Stimulated activated CD4-positive, alpha-beta T cell treated with anti-CD3 and anti-CD28 coated beads, Interleukin-4, amount 100 ng/mL, for 24 hours (primary cell): ENCODE measurements at regions not wholly inside any gene's neighbourhood (a gene's known extent, or its start where the extent isn't known, plus 50 kb on each side); places are given as distances from the start of the nearest gene placed in this dataset.

Source experiments
- DNase-seq: peaks from one replicate; pipeline ENCODE4 v3.0.0-alpha.2; 2020

GRCh38 chr12:13745111-13745860 lies 236.1 kb downstream of the GRIN2B start:
- DNase-seq = no peak

- DNase-seq = no peak
Observed at GRCh38 chr12:13744561-13744960, 236.8 kb downstream of the GRIN2B start.

GRCh38 chr12:13740149-13740545 lies 241.3 kb downstream of the GRIN2B start:
- DNase-seq = no peak

GRCh38 chr12:13735734-13736133 lies 245.7 kb downstream of the GRIN2B start:
- DNase-seq = no peak

GRCh38 chr12:13734584-13735152 lies 246.7 kb downstream of the GRIN2B start:
- no peak for DNase-seq

- DNase-seq = no peak
Observed at GRCh38 chr12:13727707-13728195, 253.7 kb downstream of the GRIN2B start.

- no peak for DNase-seq
Observed at GRCh38 chr12:13725049-13725448, 256.4 kb downstream of the GRIN2B start.

GRCh38 chr12:13724136-13724535 lies 257.3 kb downstream of the GRIN2B start:
- DNase-seq = no peak

- DNase-seq = no peak
Observed at GRCh38 chr12:13719986-13720385, 261.4 kb downstream of the GRIN2B start.

- no peak for DNase-seq
Observed at GRCh38 chr12:13718271-13718670, 263.1 kb downstream of the GRIN2B start.

- DNase-seq = no peak
Observed at GRCh38 chr12:13716119-13716518, 265.3 kb downstream of the GRIN2B start.

- DNase-seq = no peak
Observed at GRCh38 chr12:13713556-13714410, 267.6 kb downstream of the GRIN2B start.

GRCh38 chr12:13707829-13708228 lies 273.6 kb downstream of the GRIN2B start:
- DNase-seq = no peak

- no peak for DNase-seq
Observed at GRCh38 chr12:13702381-13702780, 279.0 kb downstream of the GRIN2B start.

GRCh38 chr12:13701502-13701901 lies 279.9 kb downstream of the GRIN2B start:
- no peak for DNase-seq

- no peak for DNase-seq
Observed at GRCh38 chr12:13697973-13698372, 283.4 kb downstream of the GRIN2B start.

GRCh38 chr12:13695781-13696180 lies 285.6 kb downstream of the GRIN2B start:
- DNase-seq = no peak

- no peak for DNase-seq
Observed at GRCh38 chr12:13692332-13692731, 289.1 kb downstream of the GRIN2B start.

GRCh38 chr12:13691598-13691997 lies 289.8 kb downstream of the GRIN2B start:
- no peak for DNase-seq

GRCh38 chr12:13687633-13688032 lies 293.8 kb downstream of the GRIN2B start:
- DNase-seq = no peak

GRCh38 chr12:13686260-13686659 lies 295.1 kb downstream of the GRIN2B start:
- no peak for DNase-seq

- no peak for DNase-seq
Observed at GRCh38 chr12:13680916-13681315, 300.5 kb downstream of the GRIN2B start.

- DNase-seq = no peak
Observed at GRCh38 chr12:13676880-13677279, 304.5 kb downstream of the GRIN2B start.
